Pons (tissue), 1 donor: ENCODE measurements at regions not wholly inside any gene's neighbourhood (a gene's known extent, or its start where the extent isn't known, plus 50 kb on each side); places are given as distances from the start of the nearest gene placed in this dataset.
A peak's percentile ranks its signal among the peaks of the same experiment; 100 is the strongest.
"Not testable (repeated sequence)": the region's sequence is repeated elsewhere in the genome, so short reads cannot be mapped to it uniquely, and the experiment has no call there.

ENCODE experiments used
- DNase-seq: peaks from one replicate; pipeline ENCODE4 v3.0.0-alpha.2; 2016; ENCODE audit warnings: low spot score

DNA sequence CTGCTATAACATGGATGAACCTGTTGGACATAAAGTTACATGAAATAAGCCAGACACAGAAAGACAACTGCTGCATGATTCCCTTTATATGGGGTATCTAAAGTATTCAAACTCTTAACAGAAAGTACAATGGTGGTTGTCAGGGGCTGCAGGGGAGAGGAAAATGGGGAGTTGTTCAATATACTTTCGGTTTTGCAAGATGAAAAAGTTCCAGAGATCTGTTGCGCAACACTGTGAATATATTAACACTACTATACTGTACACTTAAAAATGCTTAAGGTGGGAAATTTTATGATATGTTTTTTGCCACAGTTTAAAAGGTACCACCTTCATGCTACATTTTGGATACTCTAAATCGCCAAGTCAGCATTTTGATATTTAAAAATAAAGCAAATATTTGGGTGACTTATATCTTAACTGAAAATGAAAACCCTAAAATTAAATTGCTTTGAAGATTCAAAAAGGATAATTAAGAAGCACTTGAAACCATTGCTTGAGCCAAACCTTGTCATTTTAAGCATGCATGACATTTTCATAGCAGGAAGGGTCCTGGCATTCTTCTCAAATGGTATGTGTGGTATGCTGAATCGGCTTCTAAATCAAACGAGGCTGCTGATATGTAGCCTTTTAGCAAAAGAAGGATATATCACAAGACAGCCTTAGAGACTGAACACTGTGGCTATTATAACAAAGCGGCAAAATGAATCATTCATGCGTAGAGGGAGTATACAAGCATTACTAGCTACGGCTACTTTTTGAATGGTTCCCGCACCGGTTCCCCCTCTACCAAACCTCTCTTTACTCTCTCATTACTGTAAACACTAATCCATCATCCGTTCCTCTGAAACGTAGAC is 607.1 kb upstream of the DIPK2B start:
- no peak for DNase-seq

DNA sequence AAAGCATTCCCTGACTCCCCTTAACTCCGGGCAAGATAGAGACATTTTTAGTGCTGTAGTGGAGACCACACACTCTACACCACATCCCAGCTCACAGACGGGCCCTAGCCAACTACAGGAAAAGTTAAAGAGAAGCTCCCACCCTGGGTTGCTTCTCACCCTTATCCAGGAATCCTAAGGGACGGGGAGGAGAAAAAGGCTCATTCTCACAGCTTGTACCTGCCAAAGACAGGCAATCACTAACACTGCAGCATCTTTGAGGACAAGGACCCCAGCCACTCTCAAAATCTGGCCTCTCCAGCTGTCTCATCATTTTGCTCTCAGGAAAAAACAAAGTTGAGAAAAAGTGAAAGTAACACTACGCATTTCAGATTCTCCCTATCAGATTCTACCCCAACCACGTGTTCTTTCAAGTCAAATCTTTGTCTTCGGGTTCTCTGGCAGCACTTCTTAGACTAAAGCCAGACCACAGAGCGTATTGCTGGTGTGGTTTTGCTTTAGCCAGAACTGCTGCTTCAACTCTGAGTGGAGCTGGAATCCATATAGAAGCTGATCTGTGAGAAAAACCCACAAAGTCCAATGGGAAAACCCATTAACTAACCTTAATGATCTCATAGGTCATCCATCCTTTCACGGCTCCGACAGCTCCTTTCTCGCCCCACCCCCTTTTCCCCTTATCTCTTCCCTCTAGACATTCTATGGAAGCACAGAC is 605.9 kb upstream of the DIPK2B start:
- DNase-seq: peak; percentile 6

DNA sequence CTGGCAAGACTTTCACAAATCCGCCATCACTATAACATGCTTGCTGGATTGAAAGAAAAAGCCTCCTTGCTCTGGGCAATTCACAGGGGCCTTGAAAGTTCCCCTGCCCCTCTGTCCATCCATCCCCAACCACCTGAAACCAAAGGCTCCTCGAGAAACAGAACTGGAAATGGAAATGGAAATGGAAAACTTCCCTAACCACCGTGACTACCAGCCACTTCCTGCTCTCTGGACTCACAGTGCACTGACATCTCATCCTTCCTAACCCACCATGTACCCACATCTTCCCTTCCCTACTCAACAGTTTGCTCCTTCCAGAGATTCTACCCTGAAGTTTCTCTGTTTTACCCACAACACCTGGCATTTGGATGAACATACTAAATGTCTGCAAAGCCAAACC is 603.6 kb upstream of the DIPK2B start:
- no peak for DNase-seq

DNA sequence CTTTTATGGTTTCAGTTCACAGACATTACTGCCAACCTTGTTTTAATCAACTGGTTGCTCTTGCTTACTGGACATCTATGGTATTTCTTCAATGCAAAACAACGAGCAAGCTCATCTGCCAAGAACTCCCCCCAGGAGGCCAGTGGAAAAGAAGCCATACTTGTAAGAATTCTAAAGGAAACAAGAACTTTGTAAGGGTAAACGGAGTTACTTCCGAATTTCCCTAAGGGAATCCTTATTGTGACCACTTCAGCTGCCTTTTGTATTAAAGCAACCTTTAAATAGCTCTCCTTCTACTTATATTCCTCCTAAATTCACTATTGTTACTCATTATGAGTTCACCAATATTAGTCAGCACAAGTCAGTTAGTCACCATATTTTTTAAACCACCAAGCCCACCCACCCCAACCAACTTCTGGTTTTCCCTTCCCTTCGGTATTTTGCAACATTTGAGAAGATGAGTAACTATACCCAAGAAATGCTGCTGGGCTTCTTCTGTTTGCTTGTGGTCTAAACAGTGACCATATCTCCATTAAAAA is 602.8 kb upstream of the DIPK2B start:
- DNase-seq: no peak

DNA sequence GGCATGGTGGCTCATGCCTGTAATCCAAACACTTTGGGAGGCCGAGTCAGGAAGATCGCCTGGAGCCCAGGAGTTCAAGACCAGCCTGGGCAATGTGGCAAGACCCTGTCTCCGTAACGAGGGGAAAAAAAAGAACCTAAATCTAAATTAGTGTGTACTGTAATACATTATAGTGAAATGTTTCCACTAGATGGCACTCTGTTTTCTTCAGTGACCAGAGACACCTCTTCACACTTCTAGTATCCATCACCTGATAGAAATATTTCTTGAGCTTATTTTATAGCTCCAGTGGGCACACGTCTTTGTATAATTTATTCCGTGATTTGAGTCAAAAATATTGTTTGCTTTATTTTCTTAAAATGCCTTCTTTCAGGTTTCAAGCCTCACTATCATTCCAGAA is 600.9 kb upstream of the DIPK2B start:
- DNase-seq: peak; percentile 17

DNA sequence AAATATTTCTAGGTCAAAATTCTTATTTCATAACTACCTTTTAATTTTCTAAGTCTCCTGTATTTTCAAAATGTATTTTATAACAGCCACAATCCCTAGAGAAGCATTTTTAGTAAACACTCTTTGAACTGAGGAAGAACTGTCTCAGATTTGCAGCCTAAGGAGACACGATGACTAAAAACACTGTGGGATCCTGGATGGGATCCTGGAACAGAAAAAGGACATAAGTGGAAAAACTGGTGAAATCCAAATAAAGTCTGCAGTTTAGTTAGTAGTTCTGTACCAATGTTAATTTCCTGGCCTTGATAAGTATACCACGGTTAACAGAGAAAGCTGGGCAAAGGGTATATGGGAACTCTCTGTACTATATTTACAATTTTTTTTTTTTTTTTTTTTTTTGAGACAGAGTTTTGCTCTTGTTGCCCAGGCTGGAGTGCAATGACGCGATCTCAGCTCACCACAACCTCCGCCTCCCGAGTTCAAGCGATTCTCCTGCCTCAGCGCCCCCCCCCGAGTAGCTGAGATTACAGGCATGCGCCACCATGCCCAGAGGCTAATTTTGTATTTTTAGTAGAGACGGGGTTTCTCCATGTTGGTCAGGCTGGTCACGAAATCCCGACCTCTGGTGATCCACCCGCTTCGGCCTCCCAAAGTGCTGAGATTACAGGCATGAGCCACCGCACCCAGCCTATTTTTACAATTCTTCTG is 600.2 kb upstream of the DIPK2B start:
- not testable (repeated sequence) for DNase-seq

DNA sequence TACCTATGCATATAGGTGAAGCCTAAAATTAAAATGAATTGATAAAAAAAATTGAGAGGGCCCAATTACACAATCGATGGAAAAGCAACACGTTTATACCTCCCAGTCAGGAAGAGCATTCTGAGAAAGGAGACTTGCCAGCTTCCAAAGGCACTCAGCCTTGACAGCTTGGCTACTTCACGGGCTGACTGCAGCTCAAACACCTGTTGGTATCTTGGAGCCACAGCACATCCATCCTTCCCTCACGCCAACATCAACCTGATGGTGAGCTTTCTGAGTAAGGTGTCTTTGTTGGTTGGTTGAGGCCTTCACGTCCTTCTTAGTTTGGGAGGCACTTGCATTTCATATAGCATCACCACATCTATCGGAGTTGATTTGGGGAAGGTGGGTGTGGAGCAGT is 598.9 kb upstream of the DIPK2B start:
- no peak for DNase-seq

DNA sequence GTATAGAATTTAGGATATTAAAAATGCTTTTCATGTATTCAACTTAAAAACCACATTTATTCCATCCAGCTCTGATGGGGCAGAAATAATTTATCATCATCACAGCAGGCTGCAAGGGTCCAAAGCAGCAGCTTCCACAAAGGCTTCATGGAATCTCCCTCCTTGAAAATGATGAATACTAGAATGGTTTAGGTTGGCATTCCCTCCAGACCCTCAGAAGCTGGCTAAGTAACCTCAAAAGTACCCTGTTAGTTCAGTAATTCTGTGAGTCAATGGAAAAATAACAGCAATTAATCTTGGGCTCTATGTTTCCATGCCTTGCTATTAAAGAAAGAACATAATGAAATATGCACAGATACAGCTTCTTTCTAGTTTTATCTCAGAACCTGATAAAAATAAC is 594.9 kb upstream of the DIPK2B start:
- no peak for DNase-seq

DNA sequence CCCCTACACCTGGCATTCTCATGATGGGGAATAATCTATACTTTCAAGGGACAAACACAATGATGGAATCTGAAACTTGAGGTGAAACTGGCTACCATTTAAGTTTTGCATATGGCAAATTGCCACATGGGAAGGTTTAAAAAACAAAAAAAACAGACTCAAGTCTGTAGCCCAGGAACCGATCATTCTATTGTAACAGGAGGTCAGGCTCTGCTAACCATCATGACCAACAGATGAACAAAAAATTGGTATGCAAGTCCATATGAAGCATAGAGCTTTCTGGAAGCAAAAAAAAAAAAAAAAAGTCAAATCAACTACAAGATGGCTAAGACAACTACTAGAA is 594.3 kb upstream of the DIPK2B start:
- no peak for DNase-seq

DNA sequence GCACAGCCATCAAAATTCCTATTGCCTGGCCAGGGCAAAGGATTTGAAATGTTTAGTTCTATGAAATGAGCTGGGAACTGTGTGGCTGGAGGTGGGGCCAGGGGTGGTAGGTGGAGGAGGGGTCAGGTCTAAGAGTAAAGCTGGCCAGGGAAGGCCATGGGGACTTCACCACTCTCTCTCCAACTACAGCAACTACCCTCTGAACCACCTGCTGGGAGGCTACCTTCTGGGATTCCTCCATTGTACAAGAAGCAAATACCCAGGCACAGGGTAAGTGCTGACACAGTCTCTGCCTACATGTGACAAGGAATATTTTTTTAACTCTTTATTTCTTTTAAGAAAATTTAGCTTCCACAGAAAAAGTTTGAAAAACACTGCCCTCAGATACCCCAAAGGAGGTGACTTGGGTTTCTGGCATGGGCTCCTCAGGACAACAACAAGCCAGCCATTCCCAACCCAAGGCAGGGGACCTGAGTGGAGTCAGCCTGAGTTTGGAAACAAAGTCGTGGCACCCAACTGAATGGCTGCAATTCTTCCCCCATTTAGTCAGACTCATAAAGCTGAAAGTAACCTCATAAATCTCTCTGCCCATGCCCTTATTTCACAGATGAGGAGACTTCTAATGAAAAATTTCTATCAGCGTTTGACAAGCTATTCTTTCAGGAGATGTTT is 593.8 kb upstream of the DIPK2B start:
- DNase-seq: no peak

DNA sequence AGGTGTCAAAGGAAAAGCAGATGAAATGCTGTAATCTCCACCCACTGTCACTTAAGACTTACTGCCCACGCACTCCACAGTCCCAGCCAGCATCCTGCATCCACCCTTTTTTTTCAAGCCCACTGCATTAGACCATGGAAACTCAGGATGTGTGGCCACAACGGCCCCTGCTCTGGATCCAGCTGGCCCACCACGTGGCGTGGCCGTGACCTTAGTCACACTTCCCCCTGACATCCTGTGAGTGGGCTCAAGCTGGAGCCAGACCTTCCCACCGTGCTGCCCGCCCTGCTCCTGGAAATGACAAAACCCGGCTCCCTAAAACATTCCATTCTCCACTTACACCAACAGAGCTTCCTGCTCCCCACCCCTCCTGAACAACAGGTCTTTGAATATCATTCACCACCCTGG is 588.3 kb upstream of the DIPK2B start:
- no peak for DNase-seq

DNA sequence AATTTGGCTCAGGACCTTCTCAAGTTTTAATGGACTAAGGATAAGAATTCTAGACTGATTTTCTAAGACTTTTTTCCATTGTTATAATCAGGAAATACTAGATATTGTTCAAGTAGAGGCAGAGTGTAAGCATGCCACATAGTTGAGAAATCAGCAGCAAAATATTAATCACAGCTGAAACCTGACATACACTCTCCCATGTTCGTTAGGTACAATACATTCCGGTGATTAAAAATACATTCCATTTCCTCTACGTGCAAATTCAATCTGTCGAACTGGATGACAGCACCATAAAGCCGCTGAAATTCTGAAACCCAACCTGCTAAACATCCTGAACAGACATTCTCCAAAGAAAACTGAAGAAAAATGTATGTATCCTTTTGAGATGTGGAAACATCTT is 587.6 kb upstream of the DIPK2B start:
- no peak for DNase-seq

DNA sequence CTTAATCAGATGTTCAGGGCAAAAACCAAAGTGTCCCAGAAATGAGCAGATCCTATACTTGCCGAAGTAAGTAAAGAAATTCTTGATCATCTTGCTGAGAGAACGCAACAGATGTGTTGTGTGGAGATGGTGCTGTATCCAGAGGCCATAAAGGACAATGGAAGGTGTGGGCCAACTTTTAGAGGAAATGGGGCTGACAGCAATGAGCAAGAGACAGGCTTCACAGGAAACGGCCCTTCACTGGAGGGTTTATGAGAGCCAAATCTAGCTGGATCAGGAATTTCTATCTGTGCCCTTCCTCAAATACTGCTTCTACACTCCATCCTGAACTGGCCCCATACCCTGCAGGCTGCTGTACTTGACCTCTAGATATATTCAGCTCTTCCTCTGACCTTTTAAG is 583.9 kb upstream of the DIPK2B start:
- no peak for DNase-seq

DNA sequence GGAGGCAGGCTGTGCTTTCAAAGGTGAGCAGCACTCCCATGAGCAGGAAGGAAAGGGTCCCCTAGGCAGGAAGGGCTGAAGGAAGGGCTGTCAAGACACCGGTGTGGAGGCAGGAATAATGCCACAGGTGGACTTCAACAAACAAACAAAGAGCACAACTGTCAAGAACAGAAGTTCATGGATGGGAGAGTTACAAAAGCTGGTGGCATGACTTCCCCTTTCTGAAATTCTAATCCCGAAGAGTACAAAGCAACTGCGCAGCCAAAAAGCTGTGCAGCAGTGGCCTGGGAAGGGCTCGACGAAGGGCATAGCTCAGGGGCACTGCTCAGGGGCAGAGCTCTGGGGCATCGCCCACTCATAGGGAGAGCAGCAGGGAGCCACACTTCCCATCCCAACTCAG is 582.3 kb upstream of the DIPK2B start:
- DNase-seq: no peak

DNA sequence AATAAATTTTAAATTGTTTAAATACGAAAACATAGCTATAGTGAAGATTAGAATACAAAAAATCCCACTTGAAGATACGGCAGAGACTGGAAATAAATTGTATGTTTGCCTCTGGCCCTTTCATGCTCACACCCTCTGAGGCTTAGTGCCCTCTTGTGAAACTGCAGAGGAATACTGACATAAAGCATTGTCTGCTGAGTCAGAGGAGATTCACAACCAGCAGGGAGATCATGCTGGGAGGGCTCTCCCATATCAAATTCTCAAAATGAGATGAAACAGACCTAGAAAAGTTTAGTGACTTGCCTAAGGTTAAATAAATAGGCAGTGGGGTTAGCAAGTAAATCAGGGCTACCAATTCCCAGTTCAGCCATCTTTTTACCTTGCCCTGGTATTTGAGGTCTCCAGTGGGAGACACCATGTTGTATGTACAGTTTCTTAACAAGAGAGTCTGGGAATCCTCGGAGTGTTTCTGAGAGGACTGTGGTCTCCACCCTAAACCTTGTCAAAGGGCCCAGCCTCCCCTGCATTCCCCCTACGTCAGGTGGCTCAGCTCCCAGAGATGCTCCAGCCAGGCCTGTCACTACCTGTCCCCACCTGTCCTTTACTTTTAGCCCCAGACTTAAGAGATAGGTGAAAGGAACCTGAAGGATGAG is 581.4 kb upstream of the DIPK2B start:
- no peak for DNase-seq

DNA sequence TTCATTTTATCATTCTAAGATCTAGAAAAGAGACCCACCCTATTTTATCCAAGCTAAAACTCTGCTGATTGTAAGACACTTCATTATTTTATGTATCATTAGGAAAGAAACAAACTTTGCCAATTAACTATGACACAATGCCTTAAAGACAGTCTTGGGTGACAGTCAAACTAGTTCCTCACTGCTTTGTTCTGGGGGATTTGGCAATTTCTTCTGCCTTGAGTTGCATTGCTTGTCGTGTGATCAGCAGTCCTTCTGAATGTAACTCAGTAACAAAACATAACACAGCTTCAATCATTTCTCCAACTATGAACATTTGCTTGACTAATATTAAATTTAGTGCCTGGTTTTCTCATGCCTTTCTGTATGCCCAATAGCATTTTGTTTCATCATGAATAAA is 577.9 kb upstream of the DIPK2B start:
- DNase-seq: no peak

DNA sequence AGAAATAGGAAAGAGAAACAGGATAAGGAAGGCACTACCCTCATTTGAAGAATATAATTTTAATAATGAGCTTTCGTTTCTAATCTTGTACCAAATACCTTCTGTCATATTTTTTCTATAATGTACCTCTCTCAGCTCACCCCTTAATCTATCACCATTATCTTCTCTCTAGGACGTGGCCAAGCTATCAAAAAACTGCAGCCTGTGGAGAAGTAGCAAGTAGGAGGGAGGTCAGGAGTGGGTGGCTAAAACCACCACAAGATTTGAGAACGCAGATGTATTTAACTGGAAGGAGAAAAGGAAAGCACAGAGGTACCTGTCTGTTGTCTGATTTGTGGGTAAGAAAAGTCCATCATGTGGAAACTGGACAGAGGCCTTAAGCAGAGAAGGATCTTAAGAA is 576.7 kb upstream of the DIPK2B start:
- no peak for DNase-seq

DNA sequence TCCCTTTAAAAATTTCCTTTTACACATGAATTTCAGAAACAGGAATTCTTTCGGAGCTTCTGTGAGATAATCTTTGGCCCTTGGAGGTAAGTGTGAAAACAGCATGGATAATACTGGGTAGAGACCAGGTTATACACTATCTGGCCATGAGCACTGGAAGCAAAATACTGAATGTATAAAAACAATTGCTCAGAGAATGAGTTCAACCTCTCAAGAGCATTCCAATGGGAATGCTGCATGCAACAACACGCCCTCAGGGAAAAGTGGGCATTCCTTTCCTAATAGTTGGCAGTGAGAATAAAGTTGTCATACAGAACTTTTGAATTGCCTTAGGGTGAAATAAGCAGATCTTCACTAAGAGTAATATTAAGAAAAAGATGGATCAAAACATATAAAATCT is 574.8 kb upstream of the DIPK2B start:
- no peak for DNase-seq

DNA sequence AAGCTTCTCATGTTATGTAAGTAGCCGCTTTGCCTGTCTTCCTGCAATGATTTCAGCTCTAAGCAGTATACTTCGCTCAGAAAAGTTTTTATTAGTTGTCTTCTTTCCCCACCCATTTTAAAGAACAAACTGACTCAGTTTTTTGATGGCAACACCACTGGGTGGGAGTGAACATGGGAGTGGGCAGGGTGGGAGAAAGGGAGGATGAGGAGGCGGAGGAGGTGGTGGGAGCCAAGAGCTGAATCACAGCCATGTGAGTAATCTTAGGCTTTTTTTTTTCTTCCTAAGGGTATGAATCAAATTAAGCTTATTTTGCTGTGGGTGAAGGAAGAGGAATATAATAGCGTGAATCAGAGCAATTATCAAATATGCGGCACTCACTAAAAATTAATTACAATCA is 574.3 kb upstream of the DIPK2B start:
- no peak for DNase-seq

DNA sequence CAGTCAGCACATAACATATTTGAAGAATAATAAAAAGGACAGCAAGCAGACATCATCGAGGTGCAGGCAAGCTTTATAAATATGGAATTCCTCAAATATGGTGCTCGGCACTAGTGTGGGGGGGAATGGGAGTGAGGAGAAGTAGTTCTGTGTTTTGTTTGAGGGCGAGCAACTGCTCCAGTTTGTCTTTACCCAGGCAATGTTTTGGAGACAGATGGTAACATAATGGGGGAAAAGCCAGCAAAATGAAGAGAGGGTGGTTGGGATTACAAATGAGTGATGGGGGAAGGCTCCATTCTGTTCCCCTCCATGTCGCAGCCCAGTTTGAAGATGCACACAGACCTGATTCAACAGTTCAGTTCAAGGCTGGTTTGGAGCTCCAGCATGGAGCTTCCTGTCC is 572.9 kb upstream of the DIPK2B start:
- no peak for DNase-seq

DNA sequence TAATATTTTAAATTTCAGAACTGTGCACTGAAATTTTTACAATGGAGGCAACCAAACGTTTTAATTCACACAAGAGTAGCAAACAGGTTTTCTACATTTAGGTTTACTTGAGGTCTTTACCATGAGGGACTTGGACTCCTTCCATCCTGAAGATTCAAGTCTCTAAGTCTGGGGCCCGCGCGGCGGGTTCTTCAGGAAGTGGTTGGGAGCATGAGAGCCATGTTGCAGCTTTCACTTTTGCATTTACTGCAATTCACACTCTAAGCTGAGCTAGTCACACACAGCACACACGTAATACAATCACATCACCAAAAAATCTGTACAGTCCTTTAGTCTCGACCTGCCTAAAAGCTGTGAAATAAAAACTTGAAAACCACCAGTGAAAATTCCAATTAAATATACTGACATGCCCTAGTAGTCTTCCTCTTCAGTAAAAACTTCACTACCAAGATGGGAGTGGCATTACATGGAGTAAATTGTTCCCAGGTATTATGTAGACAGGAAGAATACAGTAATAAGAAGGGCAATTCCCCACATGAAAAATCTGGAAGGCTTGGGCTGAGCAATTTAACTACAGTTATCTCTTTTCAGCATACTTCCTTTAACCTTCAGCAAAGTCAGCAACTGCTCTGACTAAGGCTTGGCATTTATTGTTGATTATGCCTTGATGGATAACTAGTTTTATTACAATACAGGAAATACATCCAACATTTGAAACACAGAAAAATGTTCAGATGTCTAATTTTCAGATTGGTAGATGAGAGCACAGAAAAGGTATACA is 571.1 kb upstream of the DIPK2B start:
- no peak for DNase-seq
